A549 (cell line): ENCODE measurements at regions not wholly inside any gene's neighbourhood (a gene's known extent, or its start where the extent isn't known, plus 50 kb on each side); places are given as distances from the start of the nearest gene placed in this dataset.

ENCODE experiments used
- ATAC-seq, 2 experiments: fragments of 200-7000 bp in 1 of 2; fragments of >200 bp in 1 of 2; cut with Nextera tagmentation in 1 of 2; cut with Tn5 transposase in 1 of 2; 3 replicates each; pipeline versions ENCODE4 v1.8.0 to v1.9.1; 2018 to 2020; ENCODE audit warnings: mild to moderate bottlenecking in 1 of 2, moderate library complexity in 1 of 2
- CTCF ChIA-PET: fragments of 300-600 bp; sonication (Branson Sonifier 250); formaldehyde crosslinking; extraction: SDS; loops from one replicate; lab custom pipeline; 2021; ENCODE audit warnings: antibody characterized with exemption, inconsistent platforms; lab: Yijun Ruan, JAX
- POLR2A ChIA-PET: fragments of 350-600 bp; formaldehyde crosslinking; extraction: SDS; loops from one replicate; lab custom pipeline; 2021; ENCODE audit warnings: antibody characterized with exemption, inconsistent platforms; lab: Yijun Ruan, JAX
- DNase-seq, 2 experiments: peaks; one replicate each; pipeline versions ENCODE4 v3.0.0 to v3.0.0-alpha.2; 2011 to 2016; ENCODE audit warnings: low read depth in 1 of 2, low spot score in 1 of 2
- FAIRE-seq: peaks from 2 replicates; lab custom pipeline; 2011; peaks lifted over from hg19 to GRCh38; lab: Jason Lieb, UNC
- H3K27ac ChIP-seq, 2 experiments: fragments of >200 bp; sonication (Bioruptor Twin); formaldehyde crosslinking; 3 replicates each; pipeline ENCODE4 v1.5.1; 2016 to 2017
- H3K4me1 ChIP-seq: fragments of >200 bp; sonication (Bioruptor Twin); formaldehyde crosslinking; 3 replicates; pipeline ENCODE4 v1.6.1; 2016
- H3K4me2 ChIP-seq: fragments of >200 bp; sonication (Bioruptor Twin); formaldehyde crosslinking; 3 replicates; pipeline ENCODE4 v1.6.1; 2016
- H3K4me3 ChIP-seq: fragments of >200 bp; sonication (Bioruptor Twin); formaldehyde crosslinking; 3 replicates; pipeline ENCODE4 v1.5.1; 2016
- H3K9me3 ChIP-seq: fragments of >200 bp; sonication (Bioruptor Twin); formaldehyde crosslinking; 3 replicates; pipeline ENCODE4 v1.6.1; 2016
- BHLHE40 ChIP-seq: IDR thresholded peaks from 2 replicates; pipeline ENCODE4 v1.6.1; 2012; ENCODE audit warnings: low read depth, low read length, inconsistent platforms
- CBX8 ChIP-seq: fragments of 200-600 bp; sonication (generic); IDR thresholded peaks from 2 replicates; pipeline ENCODE4 v1.6.1; 2016
- CEBPB ChIP-seq, 2 experiments: fragments of >200 bp in 1 of 2; sonication (Bioruptor Twin) in 1 of 2; formaldehyde crosslinking in 1 of 2; IDR thresholded peaks; 2 replicates each; pipeline ENCODE4 v1.6.1; 2012 to 2016
- EHF ChIP-seq: fragments of 250-450 bp; sonication (Bioruptor Pico); IDR thresholded peaks from 2 replicates; pipeline ENCODE4 v1.5.0; 2020; ENCODE audit warnings: mild to moderate bottlenecking
- FOSL2 ChIP-seq, 2 experiments: fragments of 450-650 bp in 1 of 2; fragments of >200 bp in 1 of 2; sonication (Bioruptor Twin) in 1 of 2; formaldehyde crosslinking; IDR thresholded peaks; 2 replicates each; pipeline versions ENCODE4 v1.5.0 to v1.6.1; 2016 to 2020; ENCODE audit warnings: mild to moderate bottlenecking in 1 of 2, moderate library complexity in 1 of 2
- HDAC2 ChIP-seq: fragments of 200-600 bp; sonication (generic); IDR thresholded peaks from 2 replicates; pipeline ENCODE4 v1.6.1; 2016
- HEYL ChIP-seq: fragments of 250-450 bp; sonication (Bioruptor Pico); IDR thresholded peaks from 2 replicates; pipeline ENCODE4 v1.8.0; 2021; ENCODE audit warnings: mild to moderate bottlenecking, moderate library complexity
- MAFK ChIP-seq: fragments of 450-650 bp; IDR thresholded peaks from 2 replicates; pipeline ENCODE4 v1.6.1; 2014; ENCODE audit not compliant: partially characterized antibody
- MYC ChIP-seq: IDR thresholded peaks from 2 replicates; pipeline ENCODE4 v1.6.1; 2012; ENCODE audit warnings: mild to moderate bottlenecking, inconsistent platforms, low read length, improper control_type of control experiment, borderline replicate concordance
- RAD21 ChIP-seq, 2 experiments: fragments of >200 bp in 1 of 2; sonication (Bioruptor Twin) in 1 of 2; formaldehyde crosslinking in 1 of 2; IDR thresholded peaks in 1 of 2; conservative IDR thresholded peaks in 1 of 2; 2 replicates in 1 of 2; 3 replicates in 1 of 2; pipeline ENCODE4 v1.6.1; 2012 to 2018; ENCODE audit warnings: inconsistent platforms in 1 of 2
- RFX5 ChIP-seq: fragments of 450-650 bp; IDR thresholded peaks from 2 replicates; pipeline ENCODE4 v1.7.1; 2014; ENCODE audit warnings: antibody characterized with exemption, mild to moderate bottlenecking, moderate library complexity
- SMC3 ChIP-seq: fragments of >200 bp; sonication (Bioruptor Twin); formaldehyde crosslinking; IDR thresholded peaks from 3 replicates; pipeline ENCODE4 v1.6.1; 2018; ENCODE audit warnings: inconsistent platforms
- TFCP2L1 ChIP-seq: fragments of 250-450 bp; sonication (Bioruptor Pico); IDR thresholded peaks from 2 replicates; pipeline ENCODE4 v1.5.0; 2021; ENCODE audit warnings: mild to moderate bottlenecking
- WGBS: methylation state at CpG from one replicate; pipeline ENCODE4 v1.1.6; 2017; ENCODE audit errors: missing lambda C conversion rate; 5-methylcytosine and 5-hydroxymethylcytosine counted together
- TF ChIP-seq, protein P1 (sequence below): fragments of 200-600 bp; sonication (generic); IDR thresholded peaks from 2 replicates; pipeline ENCODE4 v1.6.1; 2016; ENCODE audit warnings: antibody characterized with exemption, mild to moderate bottlenecking, moderate library complexity
- TF ChIP-seq, protein P2 (sequence below): fragments of 450-650 bp; IDR thresholded peaks from 2 replicates; pipeline ENCODE4 v1.6.1; 2014; ENCODE audit warnings: antibody characterized with exemption
- TF ChIP-seq, protein P3 (sequence below): IDR thresholded peaks from 2 replicates; pipeline ENCODE4 v1.6.1; 2012
- TF ChIP-seq, protein P4 (sequence below): fragments of >200 bp; sonication (Bioruptor Twin); formaldehyde crosslinking; IDR thresholded peaks from 3 replicates; pipeline ENCODE4 v1.5.1; 2016

DNA sequence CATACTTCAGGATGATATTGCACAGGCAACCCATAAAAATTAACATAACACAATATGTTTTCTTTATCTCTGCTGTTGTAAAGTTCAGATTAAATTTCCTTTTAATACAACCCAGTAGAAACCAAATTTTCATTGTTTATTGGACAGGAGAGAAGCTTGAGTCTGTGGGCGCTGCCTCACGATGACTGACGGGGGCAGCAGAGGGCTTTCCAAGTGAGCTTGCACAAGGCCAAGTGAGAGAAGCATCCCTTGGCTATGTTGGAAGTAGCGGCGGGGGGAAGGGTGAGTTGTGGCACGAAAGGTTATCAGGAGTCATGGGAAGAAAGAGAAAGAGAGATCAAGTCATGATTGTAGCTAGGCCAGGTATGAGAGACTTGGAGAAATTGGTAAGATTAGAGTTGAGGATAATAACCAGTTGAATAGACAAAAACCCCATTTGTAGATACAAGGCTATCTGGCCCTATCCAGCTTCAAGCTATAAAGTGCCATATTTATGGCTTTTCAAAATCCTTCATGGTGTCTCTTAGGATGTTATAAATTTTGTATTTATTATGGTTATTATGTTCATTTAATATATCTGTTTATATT lies 413.7 kb upstream of the FAM98A start:
- DNase-seq = peak; percentile 6 to 73
- CTCF ChIA-PET = interaction anchor here (1.1 to 1.4 kb wide), 4 partner anchors 10 to 1398 kb away, joined by 3 to 6 read pairs (median 4); no protein-coding TSS in a partner anchor
- ATAC-seq = peak; percentile 82 to 92; a peak in 5 of 6 replicates

DNA sequence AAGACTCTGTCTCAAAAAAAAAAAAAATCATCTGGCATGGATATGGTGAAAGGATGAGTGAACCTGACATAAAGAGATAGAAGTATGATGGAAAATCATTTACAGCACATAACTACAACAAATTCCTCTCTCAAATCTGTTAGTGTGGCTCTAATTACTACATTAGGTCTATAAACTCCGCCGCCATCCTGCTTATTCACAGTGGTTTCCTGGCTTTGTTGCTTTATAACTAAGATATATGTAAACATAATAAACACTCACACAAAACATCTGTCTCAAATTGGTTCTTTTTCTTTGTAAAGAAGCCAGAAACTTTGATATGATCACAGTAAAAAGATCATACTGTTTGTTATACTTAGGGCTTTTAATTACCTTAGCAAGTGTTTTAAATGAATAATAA lies 412.6 kb upstream of the FAM98A start:
- no peak overlapping the region for H3K27ac ChIP-seq
- no peaks in the 10 kb centered on the region for H3K4me1 ChIP-seq
- no peak for DNase-seq
- ATAC-seq = no peak
- 53% methylated on average over 2 of the region's 2 CpGs for WGBS
- H3K4me3 ChIP-seq = no peak overlapping the region
- H3K4me2 ChIP-seq = no peak overlapping the region
- no peaks in the 10 kb centered on the region for H3K9me3 ChIP-seq
- TF ChIP-seq RAD21 (conservative IDR thresholded peaks at IDR 0.05 in 1 of 2, IDR thresholded peaks at IDR 0.05 in 1 of 2) (no peak), MAFK (no peak), FOSL2 (IDR thresholded peaks at IDR 0.05) (no peak), FOSL2 (CRISPR knock-in tag; IDR thresholded peaks at IDR 0.05) (no peak), HEYL (CRISPR knock-in tag) (no peak), CBX8 (no peak), HDAC2 (no peak), RFX5 (no peak), MYC (no peak), TFCP2L1 (CRISPR knock-in tag) (no peak), EHF (CRISPR knock-in tag) (no peak)
- TF ChIP-seq, protein P1, sequence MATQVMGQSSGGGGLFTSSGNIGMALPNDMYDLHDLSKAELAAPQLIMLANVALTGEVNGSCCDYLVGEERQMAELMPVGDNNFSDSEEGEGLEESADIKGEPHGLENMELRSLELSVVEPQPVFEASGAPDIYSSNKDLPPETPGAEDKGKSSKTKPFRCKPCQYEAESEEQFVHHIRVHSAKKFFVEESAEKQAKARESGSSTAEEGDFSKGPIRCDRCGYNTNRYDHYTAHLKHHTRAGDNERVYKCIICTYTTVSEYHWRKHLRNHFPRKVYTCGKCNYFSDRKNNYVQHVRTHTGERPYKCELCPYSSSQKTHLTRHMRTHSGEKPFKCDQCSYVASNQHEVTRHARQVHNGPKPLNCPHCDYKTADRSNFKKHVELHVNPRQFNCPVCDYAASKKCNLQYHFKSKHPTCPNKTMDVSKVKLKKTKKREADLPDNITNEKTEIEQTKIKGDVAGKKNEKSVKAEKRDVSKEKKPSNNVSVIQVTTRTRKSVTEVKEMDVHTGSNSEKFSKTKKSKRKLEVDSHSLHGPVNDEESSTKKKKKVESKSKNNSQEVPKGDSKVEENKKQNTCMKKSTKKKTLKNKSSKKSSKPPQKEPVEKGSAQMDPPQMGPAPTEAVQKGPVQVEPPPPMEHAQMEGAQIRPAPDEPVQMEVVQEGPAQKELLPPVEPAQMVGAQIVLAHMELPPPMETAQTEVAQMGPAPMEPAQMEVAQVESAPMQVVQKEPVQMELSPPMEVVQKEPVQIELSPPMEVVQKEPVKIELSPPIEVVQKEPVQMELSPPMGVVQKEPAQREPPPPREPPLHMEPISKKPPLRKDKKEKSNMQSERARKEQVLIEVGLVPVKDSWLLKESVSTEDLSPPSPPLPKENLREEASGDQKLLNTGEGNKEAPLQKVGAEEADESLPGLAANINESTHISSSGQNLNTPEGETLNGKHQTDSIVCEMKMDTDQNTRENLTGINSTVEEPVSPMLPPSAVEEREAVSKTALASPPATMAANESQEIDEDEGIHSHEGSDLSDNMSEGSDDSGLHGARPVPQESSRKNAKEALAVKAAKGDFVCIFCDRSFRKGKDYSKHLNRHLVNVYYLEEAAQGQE = no peak
- TF ChIP-seq, protein P2, sequence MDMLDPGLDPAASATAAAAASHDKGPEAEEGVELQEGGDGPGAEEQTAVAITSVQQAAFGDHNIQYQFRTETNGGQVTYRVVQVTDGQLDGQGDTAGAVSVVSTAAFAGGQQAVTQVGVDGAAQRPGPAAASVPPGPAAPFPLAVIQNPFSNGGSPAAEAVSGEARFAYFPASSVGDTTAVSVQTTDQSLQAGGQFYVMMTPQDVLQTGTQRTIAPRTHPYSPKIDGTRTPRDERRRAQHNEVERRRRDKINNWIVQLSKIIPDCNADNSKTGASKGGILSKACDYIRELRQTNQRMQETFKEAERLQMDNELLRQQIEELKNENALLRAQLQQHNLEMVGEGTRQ = no peak
- TF ChIP-seq, protein P3, sequence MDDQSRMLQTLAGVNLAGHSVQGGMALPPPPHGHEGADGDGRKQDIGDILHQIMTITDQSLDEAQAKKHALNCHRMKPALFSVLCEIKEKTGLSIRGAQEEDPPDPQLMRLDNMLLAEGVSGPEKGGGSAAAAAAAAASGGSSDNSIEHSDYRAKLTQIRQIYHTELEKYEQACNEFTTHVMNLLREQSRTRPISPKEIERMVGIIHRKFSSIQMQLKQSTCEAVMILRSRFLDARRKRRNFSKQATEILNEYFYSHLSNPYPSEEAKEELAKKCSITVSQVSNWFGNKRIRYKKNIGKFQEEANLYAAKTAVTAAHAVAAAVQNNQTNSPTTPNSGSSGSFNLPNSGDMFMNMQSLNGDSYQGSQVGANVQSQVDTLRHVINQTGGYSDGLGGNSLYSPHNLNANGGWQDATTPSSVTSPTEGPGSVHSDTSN = no peak
- ChIA-PET CTCF (interaction anchor here (1.4 kb wide), 1 partner anchor 12 kb away, joined by 3 read pairs; no protein-coding TSS in a partner anchor), POLR2A (no interaction called here)
- FAIRE-seq = no peak

More for the DNA sequence above, 413.7 kb upstream of the FAM98A start:
- Histone ChIP-seq H3K27ac (no peak overlapping the region), H3K4me3 (no peak overlapping the region), H3K4me2 (no peak overlapping the region), H3K4me1 (no peaks in the 10 kb centered on the region), H3K9me3 (no peaks in the 10 kb centered on the region)
- TF ChIP-seq CEBPB (IDR thresholded peaks at IDR 0.05) = 0 out of 4 replicates have a peak, but pooled peaks of 1 of the 2 experiments have one; percentile 4
- TF ChIP-seq RAD21 (conservative IDR thresholded peaks at IDR 0.05 in 1 of 2, IDR thresholded peaks at IDR 0.05 in 1 of 2) = peak; percentile 65 to 75
- TF ChIP-seq SMC3 = peak; percentile 36; the same call in 2 of the 3 replicates
- no peak for TF ChIP-seq BHLHE40
- TF ChIP-seq, protein P4, sequence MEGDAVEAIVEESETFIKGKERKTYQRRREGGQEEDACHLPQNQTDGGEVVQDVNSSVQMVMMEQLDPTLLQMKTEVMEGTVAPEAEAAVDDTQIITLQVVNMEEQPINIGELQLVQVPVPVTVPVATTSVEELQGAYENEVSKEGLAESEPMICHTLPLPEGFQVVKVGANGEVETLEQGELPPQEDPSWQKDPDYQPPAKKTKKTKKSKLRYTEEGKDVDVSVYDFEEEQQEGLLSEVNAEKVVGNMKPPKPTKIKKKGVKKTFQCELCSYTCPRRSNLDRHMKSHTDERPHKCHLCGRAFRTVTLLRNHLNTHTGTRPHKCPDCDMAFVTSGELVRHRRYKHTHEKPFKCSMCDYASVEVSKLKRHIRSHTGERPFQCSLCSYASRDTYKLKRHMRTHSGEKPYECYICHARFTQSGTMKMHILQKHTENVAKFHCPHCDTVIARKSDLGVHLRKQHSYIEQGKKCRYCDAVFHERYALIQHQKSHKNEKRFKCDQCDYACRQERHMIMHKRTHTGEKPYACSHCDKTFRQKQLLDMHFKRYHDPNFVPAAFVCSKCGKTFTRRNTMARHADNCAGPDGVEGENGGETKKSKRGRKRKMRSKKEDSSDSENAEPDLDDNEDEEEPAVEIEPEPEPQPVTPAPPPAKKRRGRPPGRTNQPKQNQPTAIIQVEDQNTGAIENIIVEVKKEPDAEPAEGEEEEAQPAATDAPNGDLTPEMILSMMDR = peak; percentile 48
- WGBS = 0% methylated on average over 6 of the region's 6 CpGs
- POLR2A ChIA-PET = no interaction called here
- no peak for FAIRE-seq
